PC-9 (cell line): ENCODE measurements at regions not wholly inside any gene's neighbourhood (a gene's known extent, or its start where the extent isn't known, plus 50 kb on each side); places are given as distances from the start of the nearest gene placed in this dataset.

Source experiments
- BruUV-seq: library from RNA; stranded (reverse); fragments of 400-500 nt; replicated peaks from 2 replicates; lab custom pipeline; 2021; lab: Mats Ljungman, UMichigan
- CTCF ChIA-PET: fragments of 300-600 bp; sonication (Branson Sonifier 250); formaldehyde crosslinking; loops from one replicate; lab custom pipeline; 2022; ENCODE audit warnings: antibody characterized with exemption; lab: Charles Lee
- POLR2A ChIA-PET: fragments of 300-600 bp; sonication (Branson Sonifier 250); formaldehyde crosslinking; loops from one replicate; lab custom pipeline; 2022; ENCODE audit warnings: antibody characterized with exemption; ENCODE audit not compliant: unreplicated experiment; lab: Charles Lee
- DNase-seq, 2 experiments: peaks; one replicate each; pipeline versions ENCODE4 v3.0.0 to v3.0.0-alpha.2; 2015 to 2022; ENCODE audit warnings: mixed read lengths in 1 of 2
- H2AFZ ChIP-seq: fragments of 200-600 bp; sonication (generic); 2 replicates; pipeline ENCODE4 v1.8.1; 2017; ENCODE audit warnings: antibody characterized with exemption
- H3F3A ChIP-seq: fragments of 200-600 bp; sonication (generic); 2 replicates; pipeline ENCODE4 v1.8.1; 2017; ENCODE audit warnings: antibody characterized with exemption, mild to moderate bottlenecking, low read depth; ENCODE audit not compliant: insufficient read depth
- H3K27ac ChIP-seq: fragments of 200-600 bp; sonication (generic); 2 replicates; pipeline ENCODE4 v1.6.1; 2016; ENCODE audit warnings: mixed run types
- H3K27me3 ChIP-seq: fragments of 200-600 bp; sonication (generic); 2 replicates; pipeline ENCODE4 v1.6.1; 2016; ENCODE audit warnings: low read depth, mixed run types; ENCODE audit not compliant: insufficient read depth
- H3K36me3 ChIP-seq: fragments of 200-600 bp; sonication (generic); 2 replicates; pipeline ENCODE4 v1.6.1; 2016; ENCODE audit warnings: low read depth, mixed run types
- H3K4me1 ChIP-seq: fragments of 200-600 bp; sonication (generic); replicated peaks from 2 replicates; pipeline ENCODE4 v1.6.1; 2016; ENCODE audit warnings: mixed run types; ENCODE audit not compliant: insufficient read depth
- H3K4me2 ChIP-seq: fragments of 200-600 bp; sonication (generic); 2 replicates; pipeline ENCODE4 v1.6.1; 2017; ENCODE audit warnings: mixed run types
- H3K4me3 ChIP-seq: fragments of 200-600 bp; sonication (generic); 2 replicates; pipeline ENCODE4 v1.6.1; 2016; ENCODE audit warnings: mixed run types
- H3K79me2 ChIP-seq: fragments of 200-600 bp; sonication (generic); 2 replicates; pipeline ENCODE4 v1.6.1; 2017; ENCODE audit warnings: low read depth, mixed run types
- H3K9me2 ChIP-seq: fragments of 200-600 bp; sonication (generic); 2 replicates; pipeline ENCODE4 v1.8.1; 2017; ENCODE audit warnings: mild to moderate bottlenecking; ENCODE audit not compliant: insufficient read depth
- H3K9me3 ChIP-seq: fragments of 200-600 bp; sonication (generic); 2 replicates; pipeline ENCODE4 v1.8.1; 2016; ENCODE audit warnings: low read depth; ENCODE audit not compliant: insufficient read depth
- H4K20me1 ChIP-seq: fragments of 200-600 bp; sonication (generic); 2 replicates; pipeline ENCODE4 v1.8.1; 2017; ENCODE audit not compliant: insufficient read depth
- EZH2 ChIP-seq: fragments of 200-600 bp; sonication (generic); IDR thresholded peaks from 2 replicates; pipeline ENCODE4 v1.8.0; 2017; ENCODE audit warnings: antibody characterized with exemption, low read depth
- intact Hi-C: fragments of 100-400 bp; cut with micrococcal nuclease; formaldehyde crosslinking; loops from one replicate; pipeline ENCODE4 v1.10.0; 2022; ENCODE audit not compliant: unreplicated experiment
- TF ChIP-seq, protein P1 (sequence below): fragments of 200-600 bp; sonication (generic); conservative IDR thresholded peaks from 2 replicates; pipeline ENCODE4 v1.6.1; 2017; ENCODE audit warnings: mixed run types, antibody characterized with exemption, mild to moderate bottlenecking, moderate library complexity

GRCh38 chr15:95302206-95302605 lies 1028.3 kb upstream of the NR2F2 start:
- Histone ChIP-seq H3K4me3 (no peak overlapping the region), H3K4me1 (no peaks in the 10 kb centered on the region), H3K36me3 (no peaks in the 10 kb centered on the region), H4K20me1 (no peaks in the 10 kb centered on the region), H3K9me3 (no peaks in the 10 kb centered on the region), H3K27ac (no peak overlapping the region), H3K27me3 (no peaks in the 10 kb centered on the region), H3K79me2 (no peaks in the 10 kb centered on the region), H3K9me2 (no peaks in the 10 kb centered on the region), H3F3A (no peaks in the 10 kb centered on the region), H2AFZ (no peak overlapping the region), H3K4me2 (no peak overlapping the region)
- TF ChIP-seq, protein P1, sequence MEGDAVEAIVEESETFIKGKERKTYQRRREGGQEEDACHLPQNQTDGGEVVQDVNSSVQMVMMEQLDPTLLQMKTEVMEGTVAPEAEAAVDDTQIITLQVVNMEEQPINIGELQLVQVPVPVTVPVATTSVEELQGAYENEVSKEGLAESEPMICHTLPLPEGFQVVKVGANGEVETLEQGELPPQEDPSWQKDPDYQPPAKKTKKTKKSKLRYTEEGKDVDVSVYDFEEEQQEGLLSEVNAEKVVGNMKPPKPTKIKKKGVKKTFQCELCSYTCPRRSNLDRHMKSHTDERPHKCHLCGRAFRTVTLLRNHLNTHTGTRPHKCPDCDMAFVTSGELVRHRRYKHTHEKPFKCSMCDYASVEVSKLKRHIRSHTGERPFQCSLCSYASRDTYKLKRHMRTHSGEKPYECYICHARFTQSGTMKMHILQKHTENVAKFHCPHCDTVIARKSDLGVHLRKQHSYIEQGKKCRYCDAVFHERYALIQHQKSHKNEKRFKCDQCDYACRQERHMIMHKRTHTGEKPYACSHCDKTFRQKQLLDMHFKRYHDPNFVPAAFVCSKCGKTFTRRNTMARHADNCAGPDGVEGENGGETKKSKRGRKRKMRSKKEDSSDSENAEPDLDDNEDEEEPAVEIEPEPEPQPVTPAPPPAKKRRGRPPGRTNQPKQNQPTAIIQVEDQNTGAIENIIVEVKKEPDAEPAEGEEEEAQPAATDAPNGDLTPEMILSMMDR, result no peak
- TF ChIP-seq EZH2, result no peak
- ChIA-PET CTCF (no interaction called here), POLR2A (no interaction called here)
- BruUV-seq, result no TSS peak
- no peak for DNase-seq
- intact Hi-C loops, result no loop called here

DNA sequence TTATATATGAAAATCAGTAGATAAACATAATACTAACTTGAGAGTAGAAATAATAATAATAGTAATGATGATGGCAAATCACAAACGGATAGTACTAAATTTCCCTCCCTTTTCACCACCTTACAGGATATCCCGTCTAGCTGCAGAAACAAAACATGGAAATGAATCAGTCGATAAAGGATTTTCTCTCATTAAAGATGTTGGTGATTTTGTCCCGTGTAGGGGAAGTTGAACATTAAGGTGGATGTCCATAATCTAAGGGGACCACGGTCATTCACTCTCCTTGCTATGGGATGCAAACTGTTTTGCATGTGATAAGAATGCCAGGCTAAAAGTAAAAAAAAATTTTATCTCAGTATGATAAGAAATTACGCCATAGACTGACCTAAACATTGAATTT lies 1027.7 kb upstream of the NR2F2 start:
- POLR2A ChIA-PET, result no interaction called here
- no TSS peak for BruUV-seq

GRCh38 chr15:95303713-95304112 lies 1026.8 kb upstream of the NR2F2 start:
- no peak for DNase-seq
- Histone ChIP-seq H3K9me3 (no peaks in the 10 kb centered on the region), H3K36me3 (no peaks in the 10 kb centered on the region), H3K4me2 (no peak overlapping the region), H3K27ac (no peak overlapping the region), H3F3A (no peaks in the 10 kb centered on the region), H2AFZ (no peak overlapping the region), H3K9me2 (no peaks in the 10 kb centered on the region), H3K4me1 (no peaks in the 10 kb centered on the region), H4K20me1 (no peaks in the 10 kb centered on the region), H3K79me2 (no peaks in the 10 kb centered on the region), H3K4me3 (no peak overlapping the region), H3K27me3 (no peaks in the 10 kb centered on the region)
- ChIA-PET CTCF (no interaction called here), POLR2A (no interaction called here)
- BruUV-seq, result no TSS peak
- intact Hi-C loops, result no loop called here
- no peak for TF ChIP-seq EZH2
- TF ChIP-seq, protein P1, result no peak

More for the DNA sequence above, 1027.7 kb upstream of the NR2F2 start:
- no peaks in the 10 kb centered on the region for H3K9me2 ChIP-seq
- H3K27me3 ChIP-seq, result no peaks in the 10 kb centered on the region
- no peak overlapping the region for H3K27ac ChIP-seq
- TF ChIP-seq, protein P1, result no peak
- no peak for TF ChIP-seq EZH2
- no peak overlapping the region for H3K4me2 ChIP-seq
- H3K9me3 ChIP-seq, result no peaks in the 10 kb centered on the region
- no peak overlapping the region for H2AFZ ChIP-seq
- no peaks in the 10 kb centered on the region for H4K20me1 ChIP-seq
- intact Hi-C loops, result no loop called here
- H3F3A ChIP-seq, result no peaks in the 10 kb centered on the region
- no peaks in the 10 kb centered on the region for H3K4me1 ChIP-seq
- H3K79me2 ChIP-seq, result no peaks in the 10 kb centered on the region
- no peaks in the 10 kb centered on the region for H3K36me3 ChIP-seq
- no peak for DNase-seq
- no peak overlapping the region for H3K4me3 ChIP-seq
- CTCF ChIA-PET, result no interaction called here
